ENCODE measurements at regions not wholly inside any gene's neighbourhood (a gene's known extent, or its start where the extent isn't known, plus 50 kb on each side); places are given as distances from the start of the nearest gene placed in this dataset.
"Not testable (repeated sequence)": the region's sequence is repeated elsewhere in the genome, so short reads cannot be mapped to it uniquely, and the experiment has no call there.

GRCh38 chr7:85891900-85892299 lies 705.0 kb upstream of the SEMA3D start:
- not testable (repeated sequence) for DNase-seq (ENCODE audit: low read depth in 2 of 2)

- no peak for DNase-seq (ENCODE audit: low read depth in 2 of 2)
Measured at GRCh38 chr7:85890244-85890811, 703.5 kb upstream of the SEMA3D start.

GRCh38 chr7:85887133-85887532 lies 700.3 kb upstream of the SEMA3D start:
- DNase-seq (ENCODE audit: low read depth in 2 of 2), result no peak

- DNase-seq (ENCODE audit: low read depth in 2 of 2), result no peak
Measured at GRCh38 chr7:85882335-85882734, 695.5 kb upstream of the SEMA3D start.

GRCh38 chr7:85875398-85875797 lies 688.5 kb upstream of the SEMA3D start:
- no peak for DNase-seq (ENCODE audit: low read depth in 2 of 2)

- no peak for DNase-seq (ENCODE audit: low read depth in 2 of 2)
Measured at GRCh38 chr7:85866540-85866939, 679.7 kb upstream of the SEMA3D start.

GRCh38 chr7:85851571-85852193 lies 664.8 kb upstream of the SEMA3D start:
- DNase-seq (ENCODE audit: low read depth in 2 of 2), result no peak

GRCh38 chr7:85850381-85850780 lies 663.5 kb upstream of the SEMA3D start:
- DNase-seq (ENCODE audit: low read depth in 2 of 2), result no peak

- DNase-seq (ENCODE audit: low read depth in 2 of 2), result no peak
Measured at GRCh38 chr7:85840554-85840953, 653.7 kb upstream of the SEMA3D start.

GRCh38 chr7:85833066-85833465 lies 646.2 kb upstream of the SEMA3D start:
- DNase-seq (ENCODE audit: low read depth in 2 of 2), result no peak

- no peak for DNase-seq (ENCODE audit: low read depth in 2 of 2)
Measured at GRCh38 chr7:85830982-85831381, 644.1 kb upstream of the SEMA3D start.

- DNase-seq (ENCODE audit: low read depth in 2 of 2), result no peak
Measured at GRCh38 chr7:85829817-85830432, 643.1 kb upstream of the SEMA3D start.

GRCh38 chr7:85829176-85829575 lies 642.3 kb upstream of the SEMA3D start:
- no peak for DNase-seq (ENCODE audit: low read depth in 2 of 2)

- DNase-seq (ENCODE audit: low read depth in 2 of 2), result no peak
Measured at GRCh38 chr7:85828614-85829013, 641.8 kb upstream of the SEMA3D start.

- DNase-seq (ENCODE audit: low read depth in 2 of 2), result no peak
Measured at GRCh38 chr7:85823396-85824080, 636.7 kb upstream of the SEMA3D start.

GRCh38 chr7:85821926-85822325 lies 635.1 kb upstream of the SEMA3D start:
- no peak for DNase-seq (ENCODE audit: low read depth in 2 of 2)

GRCh38 chr7:85820702-85821443 lies 634.0 kb upstream of the SEMA3D start:
- no peak for DNase-seq (ENCODE audit: low read depth in 2 of 2)

GRCh38 chr7:85815526-85815925 lies 628.7 kb upstream of the SEMA3D start:
- no peak for DNase-seq (ENCODE audit: low read depth in 2 of 2)

GRCh38 chr7:85806321-85806720 lies 619.5 kb upstream of the SEMA3D start:
- DNase-seq (ENCODE audit: low read depth in 2 of 2), result no peak

GRCh38 chr7:85805656-85806055 lies 618.8 kb upstream of the SEMA3D start:
- DNase-seq (ENCODE audit: low read depth in 2 of 2), result no peak

- no peak for DNase-seq (ENCODE audit: low read depth in 2 of 2)
Measured at GRCh38 chr7:85805249-85805648, 618.4 kb upstream of the SEMA3D start.

- no peak for DNase-seq (ENCODE audit: low read depth in 2 of 2)
Measured at GRCh38 chr7:85802211-85802610, 615.4 kb upstream of the SEMA3D start.

All from stimulated activated CD8-positive, alpha-beta memory T cell treated with anti-CD3 and anti-CD28 coated beads, Interleukin-2, amount 100 ng/mL, for 48 hours (primary cell).